GM12892 (cell line): ENCODE measurements at regions not wholly inside any gene's neighbourhood (a gene's known extent, or its start where the extent isn't known, plus 50 kb on each side); places are given as distances from the start of the nearest gene placed in this dataset.

Experiments
- DNase-seq: peaks from one replicate; pipeline ENCODE4 v3.0.0; 2011; ENCODE audit not compliant: insufficient read length
- FAIRE-seq: peaks from 2 replicates; lab custom pipeline; 2011; peaks lifted over from hg19 to GRCh38; lab: Jason Lieb, UNC
- POLR2A ChIP-seq: IDR thresholded peaks from 2 replicates; pipeline ENCODE4 v1.6.1; 2011; ENCODE audit warnings: low read depth, low read length, control low read depth
- POLR2AphosphoS5 ChIP-seq: IDR thresholded peaks from 2 replicates; pipeline ENCODE4 v1.6.1; 2011; ENCODE audit warnings: low read depth, low read length, control low read depth
- TAF1 ChIP-seq: IDR thresholded peaks from 2 replicates; pipeline ENCODE4 v1.6.1; 2011; ENCODE audit warnings: low read depth, mild to moderate bottlenecking, control low read depth, low read length, borderline replicate concordance

DNA sequence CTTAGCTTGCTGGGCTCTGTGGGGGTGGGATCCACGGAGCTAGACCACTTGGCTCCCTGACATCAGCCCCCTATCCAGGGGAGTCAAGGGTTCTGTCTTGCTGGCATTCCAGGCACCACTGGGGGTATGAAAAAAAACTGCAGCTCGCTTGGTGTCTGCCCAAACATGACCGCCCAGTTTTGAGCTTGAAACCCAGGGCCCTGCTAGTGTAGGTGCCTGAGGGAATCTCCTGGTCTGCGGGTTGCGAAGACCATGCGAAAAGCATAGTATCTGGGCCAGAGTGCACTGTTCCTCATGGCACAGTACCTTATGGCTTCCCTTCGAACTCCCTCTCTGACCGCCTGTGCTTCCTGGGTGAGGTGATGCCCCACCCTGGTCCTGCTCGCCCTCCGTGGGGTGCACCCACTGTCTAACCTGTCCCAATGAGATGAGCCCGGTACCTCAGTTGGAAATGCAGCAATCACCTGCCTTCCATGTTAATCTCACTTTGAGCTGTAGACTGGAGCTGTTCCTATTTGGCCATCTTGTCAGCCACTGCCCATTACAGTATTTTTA lies 120.8 kb upstream of the TNFSF11 start:
- DNase-seq (no peak), FAIRE-seq (no peak)
- TF ChIP-seq TAF1 (no peak), POLR2A (no peak), POLR2AphosphoS5 (no peak)

DNA sequence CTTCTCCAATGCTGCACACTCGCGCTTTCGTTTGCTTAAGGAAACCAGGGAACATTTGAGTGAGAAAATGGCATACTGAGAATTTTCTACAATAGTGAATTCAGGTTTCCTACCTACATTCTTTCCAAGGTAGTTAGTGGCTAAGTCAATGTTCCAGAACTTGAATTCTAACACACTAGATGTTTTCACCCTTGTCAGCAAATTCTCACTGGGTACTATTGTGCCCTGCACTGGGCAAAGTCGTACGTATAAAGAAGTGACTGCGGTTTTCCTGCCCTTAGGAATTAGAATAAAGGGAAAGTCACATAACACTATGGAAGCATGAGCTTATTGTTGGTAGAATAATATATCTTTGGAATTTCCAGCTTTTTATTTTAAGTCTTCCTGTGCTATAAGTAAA lies 119.2 kb upstream of the TNFSF11 start:
- no peak for DNase-seq
- TF ChIP-seq POLR2AphosphoS5 (no peak), TAF1 (no peak), POLR2A (no peak)
- no peak for FAIRE-seq

DNA sequence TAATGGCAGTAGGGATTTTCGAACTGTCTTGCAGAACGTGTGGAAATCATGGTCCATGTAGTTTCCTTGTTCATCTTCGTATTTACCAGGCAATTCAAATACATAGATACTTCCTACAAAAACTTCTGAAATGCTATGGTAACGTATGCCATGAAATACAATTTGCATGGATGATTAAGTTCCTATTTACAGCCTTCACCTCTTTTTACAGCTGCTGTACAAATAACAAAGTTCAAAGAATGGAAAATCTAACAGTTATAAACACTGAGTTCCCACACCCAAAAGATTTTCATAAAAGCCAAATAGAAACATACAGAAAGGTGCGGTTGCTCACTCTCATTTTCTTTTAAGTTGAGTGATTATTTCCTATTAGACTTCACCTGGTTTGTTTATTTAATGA lies 115.8 kb upstream of the TNFSF11 start:
- TF ChIP-seq POLR2AphosphoS5 (no peak), POLR2A (no peak), TAF1 (no peak)
- no peak for DNase-seq
- peak; percentile 76 for FAIRE-seq

DNA sequence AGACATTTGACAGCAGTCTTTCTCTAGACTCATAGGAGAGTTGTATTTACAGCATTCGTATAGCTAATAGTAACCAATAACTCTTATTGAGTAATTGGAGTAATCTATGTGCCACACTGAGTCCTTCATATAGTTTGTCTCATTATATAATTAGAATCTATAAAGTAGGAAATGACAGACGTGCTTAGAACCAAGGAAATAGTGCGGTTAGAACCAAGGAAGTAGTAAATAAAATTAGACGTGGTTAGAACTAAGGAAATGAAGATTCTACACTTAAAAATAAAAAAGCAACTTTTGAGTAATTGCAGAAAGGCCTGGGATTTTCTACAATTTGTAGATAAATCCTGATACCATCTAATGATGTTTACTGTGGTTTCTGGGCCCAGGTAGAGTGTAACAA lies 107.8 kb upstream of the TNFSF11 start:
- FAIRE-seq: peak; percentile 5
- TF ChIP-seq POLR2A (no peak), POLR2AphosphoS5 (no peak), TAF1 (no peak)
- DNase-seq: no peak

DNA sequence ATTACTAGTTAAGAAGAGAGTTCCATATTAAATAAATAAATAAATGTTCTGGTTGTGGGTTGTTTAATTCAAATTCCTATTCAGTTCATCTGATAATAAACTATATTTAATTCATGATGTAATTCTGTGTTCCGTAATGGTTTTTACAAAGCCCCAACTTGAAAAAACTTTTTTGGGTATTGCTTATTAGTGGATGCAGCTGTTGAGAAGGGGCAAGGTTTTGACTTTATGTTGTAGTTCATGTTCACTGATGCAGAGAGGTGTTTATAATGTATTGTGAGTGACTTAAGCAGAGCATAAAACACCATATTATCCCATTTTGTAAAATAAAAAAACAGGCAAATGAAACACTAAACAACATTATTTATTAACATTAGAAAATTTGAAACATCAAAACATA lies 107.3 kb upstream of the TNFSF11 start:
- DNase-seq: no peak
- FAIRE-seq: no peak
- TF ChIP-seq POLR2AphosphoS5: no peak
- TF ChIP-seq POLR2A: no peak
- TF ChIP-seq TAF1: no peak

DNA sequence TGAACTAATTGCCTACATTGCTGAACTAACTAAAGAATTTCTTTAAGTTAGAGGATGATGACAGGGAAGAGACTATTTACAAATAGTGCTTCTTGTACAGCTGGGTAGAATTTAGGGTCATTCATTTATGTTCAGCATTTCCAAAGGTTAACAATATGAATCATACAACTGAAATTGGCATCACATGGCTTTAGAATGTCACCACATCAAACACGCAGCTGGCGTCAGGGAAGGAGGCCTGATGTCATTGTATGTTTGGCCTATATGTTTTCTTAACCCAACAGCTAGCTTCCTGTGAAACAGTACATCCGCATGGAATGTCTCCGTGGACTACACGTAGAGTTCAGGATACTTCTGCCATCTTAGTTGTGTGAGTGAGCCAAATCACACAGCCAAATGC lies 99.0 kb upstream of the TNFSF11 start:
- TF ChIP-seq POLR2AphosphoS5 (no peak), TAF1 (no peak), POLR2A (no peak)
- FAIRE-seq (no peak), DNase-seq (no peak)

DNA sequence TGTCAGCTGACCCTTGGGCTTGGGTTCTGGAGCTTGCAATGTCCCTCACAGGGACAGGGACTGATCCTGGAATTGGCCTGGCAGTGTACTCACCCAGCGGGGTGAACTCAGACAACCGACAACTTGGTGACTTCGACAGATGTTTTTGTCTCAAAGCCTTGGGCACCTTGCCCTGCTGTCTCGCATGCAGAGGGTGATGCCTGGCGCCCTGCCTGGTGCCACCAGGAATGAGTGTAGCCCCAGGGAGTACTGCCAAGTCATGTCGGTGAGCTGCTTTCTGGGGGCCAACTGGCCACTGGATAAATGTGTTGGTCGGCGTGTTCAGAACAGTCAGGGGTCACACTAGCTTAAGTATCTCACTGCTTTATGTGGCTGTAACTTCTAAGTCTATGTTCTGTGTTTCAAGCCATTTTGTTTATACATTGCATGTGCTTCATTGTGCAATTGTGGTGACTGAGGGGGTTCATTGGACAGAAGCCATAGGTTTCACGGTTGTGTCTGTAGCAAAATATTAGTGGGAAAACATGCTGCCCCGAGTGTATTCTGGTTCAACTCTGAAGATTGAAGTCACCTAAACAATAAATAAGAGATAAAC lies 96.3 kb upstream of the TNFSF11 start:
- DNase-seq: no peak
- no peak for TF ChIP-seq POLR2AphosphoS5
- TF ChIP-seq POLR2A: no peak
- TF ChIP-seq TAF1: no peak
- FAIRE-seq: no peak

DNA sequence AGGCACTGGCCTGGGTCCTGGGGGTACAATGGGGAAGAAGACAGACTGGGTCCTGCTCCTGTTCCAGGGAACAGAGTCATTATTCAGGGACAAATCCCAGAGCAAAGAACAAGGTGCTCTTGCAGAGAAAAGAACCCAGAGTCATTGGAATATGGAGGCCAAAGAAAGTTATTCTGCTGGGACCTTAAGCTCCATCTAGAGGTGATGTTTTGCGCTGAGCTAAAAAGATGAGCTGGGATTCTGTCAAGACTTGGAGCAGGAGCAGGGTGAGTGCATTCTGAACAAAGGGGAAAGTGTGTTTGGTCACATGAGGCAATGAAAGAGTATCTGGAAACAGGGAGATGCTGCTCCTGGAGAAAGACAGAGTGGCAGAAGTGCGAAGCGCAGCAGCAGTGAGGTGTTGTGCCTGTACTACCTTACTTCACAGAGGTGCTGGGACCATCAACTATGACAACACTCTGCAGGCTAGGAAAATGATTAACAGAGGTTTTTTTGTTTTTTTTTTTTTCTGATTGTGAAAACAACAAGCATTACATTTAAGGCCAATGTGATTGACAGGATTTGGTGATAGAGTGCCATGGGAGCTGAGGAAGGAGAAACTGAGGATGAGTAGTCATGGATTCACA lies 95.3 kb upstream of the TNFSF11 start:
- peak; percentile 69 for FAIRE-seq
- DNase-seq: peak; percentile 12
- TF ChIP-seq TAF1 (no peak), POLR2A (no peak), POLR2AphosphoS5 (no peak)

DNA sequence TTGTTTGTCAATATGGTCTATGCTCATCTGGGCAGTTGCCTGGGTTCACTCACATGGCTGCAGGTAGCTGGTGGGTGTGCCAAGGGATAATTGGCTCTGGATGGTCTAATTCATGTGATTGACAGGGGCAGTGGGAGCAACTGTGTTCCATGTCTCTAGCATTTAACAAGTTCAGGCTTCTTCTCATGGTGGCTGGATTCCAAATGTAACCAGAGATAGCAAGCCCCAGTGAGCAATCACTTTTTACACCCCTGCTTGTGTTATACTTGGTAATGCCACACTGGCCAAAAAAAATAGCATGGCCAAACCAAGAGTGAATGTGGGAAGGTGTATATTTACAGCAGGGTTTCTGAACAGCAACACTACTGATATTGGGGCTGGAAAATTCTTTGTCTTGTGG lies 89.6 kb upstream of the TNFSF11 start:
- DNase-seq (no peak), FAIRE-seq (peak; percentile 40)
- TF ChIP-seq POLR2AphosphoS5 (no peak), TAF1 (no peak), POLR2A (no peak)

DNA sequence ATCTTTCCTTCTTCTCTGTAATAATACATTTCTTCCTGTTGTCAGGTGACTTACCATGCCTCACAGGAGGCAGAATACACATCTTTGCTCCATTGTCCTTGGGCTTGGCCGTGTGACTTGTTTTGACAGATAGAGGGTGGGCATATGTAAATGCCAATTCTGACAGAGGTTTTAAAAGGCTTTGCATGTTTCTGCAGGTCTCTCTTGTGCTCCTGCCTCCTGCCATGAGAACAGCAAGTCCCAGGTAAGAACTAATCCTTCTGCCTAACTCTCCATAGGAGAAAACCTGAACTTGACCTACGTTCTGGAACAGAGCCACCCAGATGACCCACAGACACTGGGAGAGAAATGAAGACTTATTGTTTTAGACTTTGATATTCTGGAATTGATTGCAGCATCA lies 88.7 kb upstream of the TNFSF11 start:
- DNase-seq (no peak), FAIRE-seq (no peak)
- TF ChIP-seq POLR2AphosphoS5 (no peak), POLR2A (no peak), TAF1 (no peak)

DNA sequence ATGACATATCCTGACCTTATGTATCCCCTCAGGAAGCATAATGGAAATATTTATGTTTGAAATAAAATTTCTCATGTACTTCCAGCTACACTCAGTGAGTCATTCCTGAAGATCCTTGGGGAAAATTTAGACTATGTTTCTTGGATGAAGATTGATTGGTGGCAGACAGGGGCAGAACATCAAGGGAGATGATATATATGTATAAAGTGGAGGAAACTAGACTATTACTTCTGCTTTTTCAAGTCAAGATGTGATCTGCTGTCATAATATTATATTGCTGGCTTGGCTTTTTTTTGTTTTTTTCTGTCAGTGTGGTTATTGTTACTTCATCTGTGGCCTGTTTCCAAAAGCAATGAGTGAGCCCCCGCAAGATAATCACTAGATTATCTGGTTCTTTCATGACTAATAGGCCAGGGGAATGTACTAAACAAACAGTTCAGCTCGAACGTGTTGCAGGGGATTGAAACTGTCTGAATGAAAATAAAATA lies 87.2 kb upstream of the TNFSF11 start:
- no peak for TF ChIP-seq POLR2A
- no peak for TF ChIP-seq POLR2AphosphoS5
- TF ChIP-seq TAF1: no peak
- FAIRE-seq: no peak
- DNase-seq: no peak

DNA sequence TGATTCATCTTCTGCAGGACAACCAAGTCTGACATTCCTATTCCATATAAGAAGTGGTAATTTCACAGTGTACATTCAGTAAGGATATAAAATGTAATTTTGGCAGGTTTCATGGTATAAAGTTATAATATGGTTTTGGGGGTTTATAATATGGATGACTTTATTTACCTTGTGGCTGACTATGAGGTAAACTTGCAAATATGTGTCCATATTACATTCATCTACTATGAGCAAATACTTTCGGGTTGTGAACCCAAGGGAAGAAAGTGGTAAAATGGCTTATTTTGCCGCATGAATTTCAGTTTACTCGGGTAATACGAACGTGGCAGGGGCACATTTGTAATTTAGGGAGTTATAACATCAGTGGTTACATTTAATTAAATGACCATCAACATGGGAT lies 86.7 kb upstream of the TNFSF11 start:
- TF ChIP-seq POLR2A: no peak
- TF ChIP-seq TAF1: no peak
- DNase-seq (no peak), FAIRE-seq (no peak)
